Body of pancreas (tissue), 4 donors: ENCODE measurements at regions not wholly inside any gene's neighbourhood (a gene's known extent, or its start where the extent isn't known, plus 50 kb on each side); places are given as distances from the start of the nearest gene placed in this dataset.

Source experiments
- ATAC-seq: fragments of 150-250 bp; one replicate; pipeline ENCODE4 v1.9.1; 2016
- DNase-seq, 4 donors: peaks; one replicate each; pipeline ENCODE4 v3.0.0-alpha.2; 2019
- H3K27ac ChIP-seq, 4 donors: fragments of 200-600 bp; sonication (generic); 1 replicate in 3 of 4; 2 replicates in 1 of 4; pipeline versions ENCODE4 v1.5.1 to v1.6.1; 2016 to 2019; ENCODE audit warnings: mild to moderate bottlenecking in 1 of 4, mixed read lengths in 1 of 4, moderate library complexity in 1 of 4
- H3K27me3 ChIP-seq, 2 donors: fragments of 200-600 bp; sonication (generic); one replicate each; pipeline ENCODE4 v1.6.0; 2016; ENCODE audit warnings: mild to moderate bottlenecking in 1 of 2
- H3K36me3 ChIP-seq, 2 donors: fragments of 200-600 bp; sonication (generic); replicated peaks in 1 of 2; 2 replicates each; pipeline ENCODE4 v1.5.1; 2016; ENCODE audit warnings: low read depth in 2 of 2; ENCODE audit not compliant: insufficient read depth in 1 of 2
- H3K4me1 ChIP-seq: fragments of 200-600 bp; sonication (generic); one replicate; pipeline ENCODE4 v1.6.0; 2016
- H3K4me3 ChIP-seq, 2 donors: fragments of 200-600 bp; sonication (generic); 1 replicate in 1 of 2; 2 replicates in 1 of 2; pipeline ENCODE4 v1.5.1; 2016 to 2019
- H3K9me3 ChIP-seq, 3 donors: fragments of 200-600 bp; sonication (generic); 1 replicate in 2 of 3; 2 replicates in 1 of 3; pipeline ENCODE4 v1.5.1; 2016
- CTCF ChIP-seq, 7 experiments: fragments of 450-650 bp in 4 of 7; fragments of 200-600 bp in 3 of 7; sonication (generic) in 3 of 7; IDR thresholded peaks; one replicate each; pipeline ENCODE4 v1.5.1; 2016 to 2019; ENCODE audit warnings: antibody characterized with exemption in 7 of 7
- POLR2A ChIP-seq, 3 donors: fragments of 450-650 bp; IDR thresholded peaks; one replicate each; pipeline ENCODE4 v1.6.1; 2016; ENCODE audit warnings: antibody characterized with exemption in 3 of 3, mild to moderate bottlenecking in 2 of 3
- WGBS, 2 donors: methylation state at CpG; one replicate each; pipeline ENCODE4 v1.1.5; 2017; 5-methylcytosine and 5-hydroxymethylcytosine counted together
- intact Hi-C: fragments of 100-400 bp; cut with DNase I; formaldehyde crosslinking; loops from one replicate; pipeline ENCODE4 v1.15.1; 2023

GRCh38 chr1:193519922-193520321 lies 333.5 kb upstream of the B3GALT2 start:
- no peaks in the 10 kb centered on the region for H3K9me3 ChIP-seq
- H3K4me3 ChIP-seq, result no peak overlapping the region
- H3K36me3 ChIP-seq, result no peaks in the 10 kb centered on the region
- no peak overlapping the region for H3K27ac ChIP-seq
- no peak for ATAC-seq
- 86 to 92% methylated on average over 5 of the region's 5 CpGs for whole genome bisulfite sequencing, 2 donors
- intact Hi-C loops, result no loop called here
- TF ChIP-seq CTCF (IDR thresholded peaks at IDR 0.05), result no peak
- no peak for TF ChIP-seq POLR2A (IDR thresholded peaks at IDR 0.05)
- peaks cover 3% of the 10 kb centered on the region for H3K4me1 ChIP-seq
- no peak for DNase-seq
- no peaks in the 10 kb centered on the region for H3K27me3 ChIP-seq

- Histone ChIP-seq H3K4me3 (no peak overlapping the region), H3K9me3 (no peaks in the 10 kb centered on the region), H3K27me3 (no peaks in the 10 kb centered on the region), H3K27ac (no peak overlapping the region), H3K4me1 (no peaks in the 10 kb centered on the region), H3K36me3 (no peaks in the 10 kb centered on the region)
- intact Hi-C loops, result no loop called here
- TF ChIP-seq POLR2A (IDR thresholded peaks at IDR 0.05) (no peak), CTCF (IDR thresholded peaks at IDR 0.05) (no peak)
- WGBS, 2 donors, result 81% methylated on average over 5 of the region's 5 CpGs
- DNase-seq (no peak), ATAC-seq (no peak)
Measured at GRCh38 chr1:193516755-193517388, 330.5 kb upstream of the B3GALT2 start.

- WGBS, 2 donors, result 81 to 92% methylated on average over 4 of the region's 4 CpGs
- H3K27ac ChIP-seq, result no peak overlapping the region
- H3K4me3 ChIP-seq, result no peak overlapping the region
- ATAC-seq (no peak), DNase-seq (no peak)
- no peaks in the 10 kb centered on the region for H3K9me3 ChIP-seq
- H3K4me1 ChIP-seq, result no peaks in the 10 kb centered on the region
- H3K27me3 ChIP-seq, result no peaks in the 10 kb centered on the region
- TF ChIP-seq CTCF (IDR thresholded peaks at IDR 0.05) (no peak), POLR2A (IDR thresholded peaks at IDR 0.05) (no peak)
- intact Hi-C loops, result no loop called here
- H3K36me3 ChIP-seq, result no peaks in the 10 kb centered on the region
Measured at GRCh38 chr1:193514397-193514796, 328.0 kb upstream of the B3GALT2 start.

- 75 to 77% methylated on average over 2 of the region's 2 CpGs for whole genome bisulfite sequencing, 2 donors
- ATAC-seq, result no peak
- intact Hi-C loops, result no loop called here
Measured at GRCh38 chr1:193513032-193513431, 326.6 kb upstream of the B3GALT2 start.

More at GRCh38 chr1:193513032-193513431, 326.6 kb upstream of the B3GALT2 start:
- Histone ChIP-seq H3K27ac (no peak overlapping the region), H3K27me3 (no peaks in the 10 kb centered on the region), H3K9me3 (no peaks in the 10 kb centered on the region), H3K4me3 (no peak overlapping the region), H3K36me3 (no peaks in the 10 kb centered on the region), H3K4me1 (no peaks in the 10 kb centered on the region)
- no peak for DNase-seq
- TF ChIP-seq POLR2A (IDR thresholded peaks at IDR 0.05), result no peak
- no peak for TF ChIP-seq CTCF (IDR thresholded peaks at IDR 0.05)
